ENCODE measurements at regions not wholly inside any gene's neighbourhood (a gene's known extent, or its start where the extent isn't known, plus 50 kb on each side); places are given as distances from the start of the nearest gene placed in this dataset.
"Not testable (repeated sequence)": the region's sequence is repeated elsewhere in the genome, so short reads cannot be mapped to it uniquely, and the experiment has no call there.

GRCh38 chr2:138084206-138084605, 119.9 kb downstream of the HNMT start:
- no peak overlapping the region for H4K91ac ChIP-seq (ENCODE audit: low read length)
- no peak overlapping the region for H2BK120ac ChIP-seq (ENCODE audit: low read depth, low read length)
- H3K27ac ChIP-seq (ENCODE audit: low read length, poor library complexity, severe bottlenecking) = peak overlapping the region; percentile 81
- H3K4me3 ChIP-seq (ENCODE audit: insufficient read depth in 1 of 2, low read depth in 1 of 2, low read length in 2 of 2) = no peak overlapping the region
- H3K79me1 ChIP-seq (replicated peaks; ENCODE audit: low read length, poor library complexity, severe bottlenecking) = peaks cover 1% of the 10 kb centered on the region
- H3K4me1 ChIP-seq (ENCODE audit: control insufficient read depth, insufficient read depth, low read depth, low read length) = peaks cover 10% of the 10 kb centered on the region
- no peak overlapping the region for H3K4me2 ChIP-seq (ENCODE audit: low read length, poor library complexity, severe bottlenecking)
- no peak overlapping the region for H3K18ac ChIP-seq (ENCODE audit: low read depth in 1 of 2, low read length in 2 of 2)
- H3K14ac ChIP-seq (ENCODE audit: low read length in 2 of 2) = no peak overlapping the region
- no peak overlapping the region for H2BK15ac ChIP-seq (ENCODE audit: low read depth, poor library complexity, severe bottlenecking)
- DNase-seq = peak; percentile 23
- no peaks in the 10 kb centered on the region for H3K9me3 ChIP-seq (ENCODE audit: control insufficient read depth, low read length)
- 78% methylated on average over 1 of the region's 1 CpG for WGBS
- H3K9ac ChIP-seq (ENCODE audit: low read length) = no peak overlapping the region
- H2BK12ac ChIP-seq (ENCODE audit: low read length in 2 of 2) = no peak overlapping the region
- H2BK5ac ChIP-seq (ENCODE audit: low read depth, low read length, poor library complexity, severe bottlenecking) = no peak overlapping the region
- H2AK5ac ChIP-seq (ENCODE audit: low read length, severe bottlenecking) = peak overlapping the region; percentile 91
- no peak overlapping the region for H2AFZ ChIP-seq (ENCODE audit: low read depth, low read length)
- peaks cover 0 to 3% of the 10 kb centered on the region in 2 experiments for H3K36me3 ChIP-seq (ENCODE audit: control insufficient read depth in 1 of 2, insufficient read depth in 2 of 2, low read depth in 1 of 2, low read length in 2 of 2)
- no peaks in the 10 kb centered on the region for H3K27me3 ChIP-seq (ENCODE audit: control insufficient read depth in 1 of 2, insufficient read depth in 1 of 2, low read length in 2 of 2)
- no peak overlapping the region for H3K23ac ChIP-seq (ENCODE audit: low read length in 2 of 2)
- H4K8ac ChIP-seq (ENCODE audit: low read length) = no peak overlapping the region
- H3K4ac ChIP-seq (ENCODE audit: low read depth in 1 of 2, low read length in 2 of 2) = no peak overlapping the region

GRCh38 chr2:138085441-138085840, 121.2 kb downstream of the HNMT start:
- not testable (repeated sequence) for H3K4me2 ChIP-seq (ENCODE audit: low read length, poor library complexity, severe bottlenecking); H4K91ac ChIP-seq (ENCODE audit: low read length); H2AK5ac ChIP-seq (ENCODE audit: low read length, severe bottlenecking); H3K27me3 ChIP-seq (ENCODE audit: control insufficient read depth in 1 of 2, insufficient read depth in 1 of 2, low read length in 2 of 2); H2BK5ac ChIP-seq (ENCODE audit: low read depth, low read length, poor library complexity, severe bottlenecking); H2BK120ac ChIP-seq (ENCODE audit: low read depth, low read length); H2BK15ac ChIP-seq (ENCODE audit: low read depth, poor library complexity, severe bottlenecking); H3K18ac ChIP-seq (ENCODE audit: low read depth in 1 of 2, low read length in 2 of 2); H3K36me3 ChIP-seq (ENCODE audit: control insufficient read depth in 1 of 2, insufficient read depth in 2 of 2, low read depth in 1 of 2, low read length in 2 of 2); H3K9ac ChIP-seq (ENCODE audit: low read length); H2BK12ac ChIP-seq (ENCODE audit: low read length in 2 of 2); H3K79me1 ChIP-seq (replicated peaks; ENCODE audit: low read length, poor library complexity, severe bottlenecking); H3K4me1 ChIP-seq (ENCODE audit: control insufficient read depth, insufficient read depth, low read depth, low read length); H3K9me3 ChIP-seq (ENCODE audit: control insufficient read depth, low read length); H3K4me3 ChIP-seq (ENCODE audit: insufficient read depth in 1 of 2, low read depth in 1 of 2, low read length in 2 of 2); H3K23ac ChIP-seq (ENCODE audit: low read length in 2 of 2); H3K14ac ChIP-seq (ENCODE audit: low read length in 2 of 2); H3K4ac ChIP-seq (ENCODE audit: low read depth in 1 of 2, low read length in 2 of 2); H4K8ac ChIP-seq (ENCODE audit: low read length); H2AFZ ChIP-seq (ENCODE audit: low read depth, low read length)
- DNase-seq = peak; percentile 50
- WGBS = 18% methylated on average over 1 of the region's 1 CpG
- peak overlapping the region; percentile 95 for H3K27ac ChIP-seq (ENCODE audit: low read length, poor library complexity, severe bottlenecking)

GRCh38 chr2:138086576-138086975, 122.3 kb downstream of the HNMT start:
- Histone ChIP-seq H3K9me3 (ENCODE audit: control insufficient read depth, low read length) (no peaks in the 10 kb centered on the region), H3K18ac (ENCODE audit: low read depth in 1 of 2, low read length in 2 of 2) (no peak overlapping the region), H2AFZ (ENCODE audit: low read depth, low read length) (no peak overlapping the region), H2AK5ac (ENCODE audit: low read length, severe bottlenecking) (peak overlapping the region; percentile 89), H3K9ac (ENCODE audit: low read length) (no peak overlapping the region), H3K14ac (ENCODE audit: low read length in 2 of 2) (no peak overlapping the region), H3K4me1 (ENCODE audit: control insufficient read depth, insufficient read depth, low read depth, low read length) (peaks cover 10% of the 10 kb centered on the region), H2BK5ac (ENCODE audit: low read depth, low read length, poor library complexity, severe bottlenecking) (no peak overlapping the region), H4K8ac (ENCODE audit: low read length) (no peak overlapping the region), H2BK120ac (ENCODE audit: low read depth, low read length) (no peak overlapping the region), H2BK15ac (ENCODE audit: low read depth, poor library complexity, severe bottlenecking) (no peak overlapping the region), H2BK12ac (ENCODE audit: low read length in 2 of 2) (no peak overlapping the region), H3K36me3 (ENCODE audit: control insufficient read depth in 1 of 2, insufficient read depth in 2 of 2, low read depth in 1 of 2, low read length in 2 of 2) (peaks cover 0 to 3% of the 10 kb centered on the region in 2 experiments), H3K27me3 (ENCODE audit: control insufficient read depth in 1 of 2, insufficient read depth in 1 of 2, low read length in 2 of 2) (no peaks in the 10 kb centered on the region), H4K91ac (ENCODE audit: low read length) (no peak overlapping the region), H3K27ac (ENCODE audit: low read length, poor library complexity, severe bottlenecking) (peak overlapping the region; percentile 70), H3K4me2 (ENCODE audit: low read length, poor library complexity, severe bottlenecking) (no peak overlapping the region), H3K4ac (ENCODE audit: low read depth in 1 of 2, low read length in 2 of 2) (no peak overlapping the region), H3K23ac (ENCODE audit: low read length in 2 of 2) (no peak overlapping the region), H3K4me3 (ENCODE audit: insufficient read depth in 1 of 2, low read depth in 1 of 2, low read length in 2 of 2) (no peak overlapping the region), H3K79me1 (replicated peaks; ENCODE audit: low read length, poor library complexity, severe bottlenecking) (peaks cover 1% of the 10 kb centered on the region)
- peak; percentile 40 for DNase-seq

DNA sequence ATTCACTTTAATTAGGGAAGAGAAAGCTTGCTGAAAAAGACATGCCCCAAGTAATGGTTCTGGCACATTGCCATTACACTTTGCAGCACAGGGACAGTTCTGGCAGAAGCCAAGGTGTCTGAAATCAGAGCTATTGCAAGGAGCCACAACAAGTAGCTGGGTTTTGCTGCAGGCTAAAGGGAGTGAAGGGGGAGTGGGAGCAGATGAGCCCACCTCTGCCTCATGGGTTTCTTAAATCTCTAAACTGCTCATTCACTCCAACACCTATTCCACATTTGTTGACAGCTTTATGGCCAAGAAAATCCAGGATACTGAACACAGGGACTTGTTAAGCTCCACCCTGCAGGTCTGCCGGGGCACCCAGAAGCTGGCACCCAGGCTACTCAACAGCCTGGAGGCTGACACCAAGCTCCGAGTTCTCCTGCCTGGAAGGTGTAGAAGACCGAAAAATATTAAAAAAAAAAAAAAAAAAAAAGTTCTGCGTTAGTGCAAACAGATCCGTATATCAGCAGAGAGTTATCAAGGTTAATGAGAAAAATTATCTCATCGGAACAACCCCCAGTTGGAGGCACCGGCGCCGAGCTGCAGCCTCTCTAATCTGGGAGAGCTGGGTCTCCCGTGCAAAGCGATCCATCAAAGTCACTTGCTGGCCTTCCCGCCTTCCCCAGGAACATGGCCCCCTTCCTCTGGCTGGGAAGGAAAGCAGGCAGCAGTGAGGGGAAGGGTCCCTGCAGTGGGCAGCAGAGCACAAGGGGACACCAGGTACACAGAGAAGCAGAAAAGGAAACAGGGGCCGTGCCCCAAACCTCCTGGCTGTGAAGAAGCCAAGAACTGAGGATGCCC, 123.7 kb downstream of the HNMT start:
- H3K4me3 ChIP-seq (ENCODE audit: insufficient read depth in 1 of 2, low read depth in 1 of 2, low read length in 2 of 2) = no peak overlapping the region
- H3K18ac ChIP-seq (ENCODE audit: low read depth in 1 of 2, low read length in 2 of 2) = peak overlapping the region in 1 of 2 experiments; percentile 3
- no peak overlapping the region for H2AFZ ChIP-seq (ENCODE audit: low read depth, low read length)
- H2BK120ac ChIP-seq (ENCODE audit: low read depth, low read length) = no peak overlapping the region
- H3K4me2 ChIP-seq (ENCODE audit: low read length, poor library complexity, severe bottlenecking) = no peak overlapping the region
- H3K4ac ChIP-seq (ENCODE audit: low read depth in 1 of 2, low read length in 2 of 2) = no peak overlapping the region
- H3K27me3 ChIP-seq (ENCODE audit: control insufficient read depth in 1 of 2, insufficient read depth in 1 of 2, low read length in 2 of 2) = no peaks in the 10 kb centered on the region
- no peak overlapping the region for H2BK5ac ChIP-seq (ENCODE audit: low read depth, low read length, poor library complexity, severe bottlenecking)
- no peak overlapping the region for H2BK15ac ChIP-seq (ENCODE audit: low read depth, poor library complexity, severe bottlenecking)
- no peak overlapping the region for H3K23ac ChIP-seq (ENCODE audit: low read length in 2 of 2)
- H4K8ac ChIP-seq (ENCODE audit: low read length) = no peak overlapping the region
- peaks cover 1% of the 10 kb centered on the region for H3K79me1 ChIP-seq (replicated peaks; ENCODE audit: low read length, poor library complexity, severe bottlenecking)
- peaks cover 10% of the 10 kb centered on the region for H3K4me1 ChIP-seq (ENCODE audit: control insufficient read depth, insufficient read depth, low read depth, low read length)
- no peaks in the 10 kb centered on the region for H3K9me3 ChIP-seq (ENCODE audit: control insufficient read depth, low read length)
- H3K27ac ChIP-seq (ENCODE audit: low read length, poor library complexity, severe bottlenecking) = no peak overlapping the region
- 85% methylated on average over 13 of the region's 13 CpGs for WGBS
- peak overlapping the region; percentile 88 for H2AK5ac ChIP-seq (ENCODE audit: low read length, severe bottlenecking)
- H3K36me3 ChIP-seq (ENCODE audit: control insufficient read depth in 1 of 2, insufficient read depth in 2 of 2, low read depth in 1 of 2, low read length in 2 of 2) = peaks cover 0 to 3% of the 10 kb centered on the region in 2 experiments
- no peak overlapping the region for H3K9ac ChIP-seq (ENCODE audit: low read length)
- peak overlapping the region; percentile 35 for H4K91ac ChIP-seq (ENCODE audit: low read length)
- H2BK12ac ChIP-seq (ENCODE audit: low read length in 2 of 2) = no peak overlapping the region
- no peak overlapping the region for H3K14ac ChIP-seq (ENCODE audit: low read length in 2 of 2)
- no peak for DNase-seq

Measured in mesenchymal stem cell (in vitro differentiated cells and primary cell).